PC-9 (cell line): ENCODE measurements at regions not wholly inside any gene's neighbourhood (a gene's known extent, or its start where the extent isn't known, plus 50 kb on each side); places are given as distances from the start of the nearest gene placed in this dataset.

Experiments used
- BruUV-seq: library from RNA; stranded (reverse); fragments of 400-500 nt; replicated peaks from 2 replicates; lab custom pipeline; 2021; lab: Mats Ljungman, UMichigan
- CTCF ChIA-PET: fragments of 300-600 bp; sonication (Branson Sonifier 250); formaldehyde crosslinking; loops from one replicate; lab custom pipeline; 2022; ENCODE audit warnings: antibody characterized with exemption; lab: Charles Lee
- POLR2A ChIA-PET: fragments of 300-600 bp; sonication (Branson Sonifier 250); formaldehyde crosslinking; loops from one replicate; lab custom pipeline; 2022; ENCODE audit warnings: antibody characterized with exemption; ENCODE audit not compliant: unreplicated experiment; lab: Charles Lee
- DNase-seq, 2 experiments: peaks; one replicate each; pipeline versions ENCODE4 v3.0.0 to v3.0.0-alpha.2; 2015 to 2022; ENCODE audit warnings: mixed read lengths in 1 of 2
- H2AFZ ChIP-seq: fragments of 200-600 bp; sonication (generic); 2 replicates; pipeline ENCODE4 v1.8.1; 2017; ENCODE audit warnings: antibody characterized with exemption
- H3F3A ChIP-seq: fragments of 200-600 bp; sonication (generic); 2 replicates; pipeline ENCODE4 v1.8.1; 2017; ENCODE audit warnings: antibody characterized with exemption, mild to moderate bottlenecking, low read depth; ENCODE audit not compliant: insufficient read depth
- H3K27ac ChIP-seq: fragments of 200-600 bp; sonication (generic); 2 replicates; pipeline ENCODE4 v1.6.1; 2016; ENCODE audit warnings: mixed run types
- H3K27me3 ChIP-seq: fragments of 200-600 bp; sonication (generic); 2 replicates; pipeline ENCODE4 v1.6.1; 2016; ENCODE audit warnings: low read depth, mixed run types; ENCODE audit not compliant: insufficient read depth
- H3K36me3 ChIP-seq: fragments of 200-600 bp; sonication (generic); 2 replicates; pipeline ENCODE4 v1.6.1; 2016; ENCODE audit warnings: low read depth, mixed run types
- H3K4me1 ChIP-seq: fragments of 200-600 bp; sonication (generic); replicated peaks from 2 replicates; pipeline ENCODE4 v1.6.1; 2016; ENCODE audit warnings: mixed run types; ENCODE audit not compliant: insufficient read depth
- H3K4me2 ChIP-seq: fragments of 200-600 bp; sonication (generic); 2 replicates; pipeline ENCODE4 v1.6.1; 2017; ENCODE audit warnings: mixed run types
- H3K4me3 ChIP-seq: fragments of 200-600 bp; sonication (generic); 2 replicates; pipeline ENCODE4 v1.6.1; 2016; ENCODE audit warnings: mixed run types
- H3K79me2 ChIP-seq: fragments of 200-600 bp; sonication (generic); 2 replicates; pipeline ENCODE4 v1.6.1; 2017; ENCODE audit warnings: low read depth, mixed run types
- H3K9me2 ChIP-seq: fragments of 200-600 bp; sonication (generic); 2 replicates; pipeline ENCODE4 v1.8.1; 2017; ENCODE audit warnings: mild to moderate bottlenecking; ENCODE audit not compliant: insufficient read depth
- H3K9me3 ChIP-seq: fragments of 200-600 bp; sonication (generic); 2 replicates; pipeline ENCODE4 v1.8.1; 2016; ENCODE audit warnings: low read depth; ENCODE audit not compliant: insufficient read depth
- H4K20me1 ChIP-seq: fragments of 200-600 bp; sonication (generic); 2 replicates; pipeline ENCODE4 v1.8.1; 2017; ENCODE audit not compliant: insufficient read depth
- EZH2 ChIP-seq: fragments of 200-600 bp; sonication (generic); IDR thresholded peaks from 2 replicates; pipeline ENCODE4 v1.8.0; 2017; ENCODE audit warnings: antibody characterized with exemption, low read depth
- intact Hi-C: fragments of 100-400 bp; cut with micrococcal nuclease; formaldehyde crosslinking; loops from one replicate; pipeline ENCODE4 v1.10.0; 2022; ENCODE audit not compliant: unreplicated experiment
- TF ChIP-seq, protein P1 (sequence below): fragments of 200-600 bp; sonication (generic); conservative IDR thresholded peaks from 2 replicates; pipeline ENCODE4 v1.6.1; 2017; ENCODE audit warnings: mixed run types, antibody characterized with exemption, mild to moderate bottlenecking, moderate library complexity

DNA sequence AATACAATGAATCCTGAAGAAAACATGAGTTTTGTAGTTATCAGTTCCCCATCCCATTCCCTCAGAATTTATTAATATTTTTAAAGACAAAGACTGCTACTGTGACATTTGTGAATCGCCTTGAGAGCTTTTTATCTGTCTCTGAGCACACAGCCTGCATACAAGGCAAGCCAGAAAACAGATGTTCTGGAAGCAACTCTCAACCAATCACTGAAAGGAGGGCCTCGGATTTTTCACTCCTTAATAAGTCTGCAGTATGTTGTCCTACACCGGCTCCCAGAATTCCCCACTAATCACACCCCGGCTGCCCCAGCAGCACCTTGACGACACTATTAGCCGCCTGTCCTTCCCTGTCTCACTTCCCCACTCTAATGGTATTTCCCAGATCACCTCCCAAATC is 138.5 kb downstream of the ZNF621 start:
- no peaks in the 10 kb centered on the region for H3K27me3 ChIP-seq
- TF ChIP-seq, protein P1, sequence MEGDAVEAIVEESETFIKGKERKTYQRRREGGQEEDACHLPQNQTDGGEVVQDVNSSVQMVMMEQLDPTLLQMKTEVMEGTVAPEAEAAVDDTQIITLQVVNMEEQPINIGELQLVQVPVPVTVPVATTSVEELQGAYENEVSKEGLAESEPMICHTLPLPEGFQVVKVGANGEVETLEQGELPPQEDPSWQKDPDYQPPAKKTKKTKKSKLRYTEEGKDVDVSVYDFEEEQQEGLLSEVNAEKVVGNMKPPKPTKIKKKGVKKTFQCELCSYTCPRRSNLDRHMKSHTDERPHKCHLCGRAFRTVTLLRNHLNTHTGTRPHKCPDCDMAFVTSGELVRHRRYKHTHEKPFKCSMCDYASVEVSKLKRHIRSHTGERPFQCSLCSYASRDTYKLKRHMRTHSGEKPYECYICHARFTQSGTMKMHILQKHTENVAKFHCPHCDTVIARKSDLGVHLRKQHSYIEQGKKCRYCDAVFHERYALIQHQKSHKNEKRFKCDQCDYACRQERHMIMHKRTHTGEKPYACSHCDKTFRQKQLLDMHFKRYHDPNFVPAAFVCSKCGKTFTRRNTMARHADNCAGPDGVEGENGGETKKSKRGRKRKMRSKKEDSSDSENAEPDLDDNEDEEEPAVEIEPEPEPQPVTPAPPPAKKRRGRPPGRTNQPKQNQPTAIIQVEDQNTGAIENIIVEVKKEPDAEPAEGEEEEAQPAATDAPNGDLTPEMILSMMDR: no peak
- TF ChIP-seq EZH2: no peak

DNA sequence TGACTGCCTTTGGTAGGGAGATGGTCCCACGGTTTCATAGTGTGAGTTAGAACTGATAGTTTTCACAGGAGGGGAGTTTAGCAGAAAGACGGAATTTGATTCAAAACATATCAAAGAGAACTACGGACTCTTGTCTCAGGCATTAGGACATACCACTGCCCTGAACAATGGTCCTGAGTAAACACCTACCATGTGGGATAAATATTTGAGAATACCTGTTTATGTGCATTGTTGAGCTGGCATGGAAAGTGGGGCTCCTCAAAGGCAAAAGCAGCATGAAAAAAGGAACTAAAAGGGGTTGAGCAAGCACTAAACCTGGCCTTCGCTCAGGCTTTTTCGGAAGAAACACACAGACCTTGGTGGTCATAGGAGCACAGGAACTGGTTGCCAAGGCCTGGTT is 144.4 kb downstream of the ZNF621 start:
- Histone ChIP-seq H3K4me1 (no peaks in the 10 kb centered on the region), H3F3A (no peaks in the 10 kb centered on the region), H3K36me3 (no peaks in the 10 kb centered on the region), H2AFZ (no peak overlapping the region), H3K4me3 (no peak overlapping the region), H3K4me2 (no peak overlapping the region), H3K27me3 (no peaks in the 10 kb centered on the region), H3K79me2 (no peaks in the 10 kb centered on the region), H3K9me2 (no peaks in the 10 kb centered on the region), H3K27ac (no peak overlapping the region), H3K9me3 (no peaks in the 10 kb centered on the region), H4K20me1 (no peaks in the 10 kb centered on the region)
- CTCF ChIA-PET: no interaction called here
- intact Hi-C loops: no loop called here
- BruUV-seq: no TSS peak
- no peak for TF ChIP-seq EZH2
- TF ChIP-seq, protein P1: no peak
- no peak for DNase-seq
- POLR2A ChIA-PET: no interaction called here

More for the DNA sequence above, 138.5 kb downstream of the ZNF621 start:
- intact Hi-C loops: no loop called here
- Histone ChIP-seq H2AFZ (no peak overlapping the region), H3K4me2 (no peak overlapping the region), H3K9me3 (no peaks in the 10 kb centered on the region), H4K20me1 (no peaks in the 10 kb centered on the region), H3K4me3 (no peak overlapping the region), H3K79me2 (no peaks in the 10 kb centered on the region), H3K4me1 (no peaks in the 10 kb centered on the region), H3K9me2 (no peaks in the 10 kb centered on the region), H3K36me3 (no peaks in the 10 kb centered on the region), H3K27ac (no peak overlapping the region), H3F3A (no peaks in the 10 kb centered on the region)
- no peak for DNase-seq
- BruUV-seq: no TSS peak
- ChIA-PET CTCF (no interaction called here), POLR2A (no interaction called here)

DNA sequence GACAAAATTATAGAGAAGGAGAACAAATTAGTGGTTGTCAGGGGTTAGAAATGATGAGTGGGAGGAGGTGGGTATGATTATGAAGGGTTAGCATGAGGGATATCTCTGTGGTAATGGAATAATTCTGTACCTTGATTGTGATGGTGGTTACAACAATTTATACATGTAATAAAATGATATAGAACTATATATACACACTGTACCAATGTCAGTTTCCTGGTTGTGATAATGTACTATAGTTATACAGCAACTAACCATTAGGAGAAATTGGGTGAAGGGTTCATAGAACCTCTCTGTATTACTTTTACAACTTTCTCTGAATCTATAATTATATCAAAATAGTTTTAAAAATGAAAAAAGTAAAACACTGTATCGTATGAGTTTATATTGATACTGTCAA is 148.1 kb downstream of the ZNF621 start:
- H3K4me2 ChIP-seq: no peak overlapping the region
- BruUV-seq: no TSS peak
- no peaks in the 10 kb centered on the region for H4K20me1 ChIP-seq
- POLR2A ChIA-PET: no interaction called here
- no peaks in the 10 kb centered on the region for H3K27me3 ChIP-seq
- intact Hi-C loops: no loop called here
- H3K27ac ChIP-seq: no peak overlapping the region
- H3K36me3 ChIP-seq: no peaks in the 10 kb centered on the region
- H3K4me1 ChIP-seq: no peaks in the 10 kb centered on the region
- H3K9me3 ChIP-seq: no peaks in the 10 kb centered on the region
- H3K79me2 ChIP-seq: no peaks in the 10 kb centered on the region
- H3F3A ChIP-seq: no peaks in the 10 kb centered on the region
- no peak overlapping the region for H2AFZ ChIP-seq
- no peak for DNase-seq
- no peak overlapping the region for H3K4me3 ChIP-seq
- TF ChIP-seq, protein P1: no peak
- TF ChIP-seq EZH2: no peak
- CTCF ChIA-PET: no interaction called here
- no peaks in the 10 kb centered on the region for H3K9me2 ChIP-seq
